ENCODE measurements at regions not wholly inside any gene's neighbourhood (a gene's known extent, or its start where the extent isn't known, plus 50 kb on each side); places are given as distances from the start of the nearest gene placed in this dataset.
"Not testable (repeated sequence)": the region's sequence is repeated elsewhere in the genome, so short reads cannot be mapped to it uniquely, and the experiment has no call there.

DNA sequence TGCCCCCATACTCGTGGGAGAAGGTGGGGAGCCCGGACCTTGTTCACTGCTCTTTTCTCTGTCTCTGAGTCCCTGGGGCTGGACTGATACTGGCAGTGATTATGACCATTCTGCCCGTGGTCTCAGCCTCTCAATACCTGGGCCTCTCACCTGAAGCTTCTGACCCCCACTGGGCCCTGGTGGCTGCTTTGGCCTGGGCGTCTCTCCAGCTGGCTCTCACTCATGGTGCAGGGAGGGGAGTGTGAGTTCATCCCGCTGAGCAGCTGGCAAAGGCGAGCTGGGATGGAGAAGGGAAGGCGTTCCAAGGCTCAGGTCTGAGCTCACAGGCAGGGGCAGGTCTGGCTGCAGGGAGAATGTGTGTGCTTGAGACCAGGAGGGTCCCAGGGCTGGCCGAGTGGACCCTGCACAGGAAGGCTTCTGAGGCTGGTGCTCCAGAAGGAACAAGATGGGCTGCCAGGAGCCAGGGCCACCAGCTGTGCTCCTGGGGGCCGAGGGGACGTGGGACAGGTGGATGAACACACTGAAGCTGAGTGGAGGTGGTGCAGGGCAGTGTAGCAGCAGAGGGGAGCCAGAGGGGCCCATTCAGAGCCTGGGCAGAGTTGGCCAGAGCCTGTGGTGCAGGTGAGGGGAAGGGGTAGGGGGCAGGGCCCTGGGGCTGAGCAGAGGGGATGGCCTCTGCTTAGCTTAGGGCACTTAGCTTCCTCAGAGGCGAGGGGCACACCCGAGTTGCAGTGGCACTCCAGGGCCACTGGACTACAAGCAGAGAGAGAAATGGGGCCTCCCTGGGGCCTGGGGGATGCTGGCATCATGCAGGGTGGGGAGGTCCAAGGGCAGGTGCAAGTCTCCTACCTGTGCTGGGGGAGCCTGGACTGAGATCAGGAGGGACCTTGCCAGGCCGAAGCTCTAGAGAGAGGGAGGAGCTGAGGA is 122.5 kb downstream of the TMEM121 start:
- H3K4me3 ChIP-seq; H3K9me3 ChIP-seq; H3K4me1 ChIP-seq; H3K4me2 ChIP-seq; ATAC-seq; CTCF ChIA-PET; POLR2A ChIA-PET; DNase-seq (ENCODE audit: low read depth in 1 of 2, low spot score in 1 of 2); H3K27ac ChIP-seq; FAIRE-seq: not testable (repeated sequence)
- 19% methylated on average over 9 of the region's 13 CpGs for WGBS (ENCODE audit: missing lambda C conversion rate)

DNA sequence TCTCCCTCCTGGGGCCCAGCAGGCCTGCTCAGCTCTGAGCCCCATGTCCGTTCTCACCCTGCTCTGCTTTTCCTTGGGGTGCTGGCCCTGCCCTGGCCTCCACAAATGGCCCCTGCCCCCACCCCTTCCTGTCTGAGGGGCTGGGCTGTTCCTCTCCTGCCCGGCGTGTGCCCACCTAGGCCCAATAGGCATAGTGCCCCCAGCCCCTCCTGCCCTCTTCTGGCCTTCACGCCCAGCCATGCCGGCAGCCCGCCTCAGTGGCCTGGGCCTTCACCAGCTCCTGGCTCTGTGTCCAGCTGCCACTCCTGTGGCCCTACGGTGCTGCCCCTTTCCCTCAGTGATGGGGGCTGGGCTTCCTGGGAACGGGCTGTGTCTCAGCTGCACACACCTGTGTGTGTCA is 125.9 kb downstream of the TMEM121 start:
- H3K27ac ChIP-seq; CTCF ChIA-PET; H3K4me3 ChIP-seq; H3K9me3 ChIP-seq; FAIRE-seq; H3K4me1 ChIP-seq; H3K4me2 ChIP-seq; ATAC-seq; POLR2A ChIA-PET; DNase-seq (ENCODE audit: low read depth in 1 of 2, low spot score in 1 of 2): not testable (repeated sequence)
- no CpG with 5 or more reads among the region's 8 CpGs for WGBS (ENCODE audit: missing lambda C conversion rate)

- POLR2A ChIA-PET = not testable (repeated sequence)
Measured at GRCh38 chr14:105653921-105654320, 127.5 kb downstream of the TMEM121 start.

DNA sequence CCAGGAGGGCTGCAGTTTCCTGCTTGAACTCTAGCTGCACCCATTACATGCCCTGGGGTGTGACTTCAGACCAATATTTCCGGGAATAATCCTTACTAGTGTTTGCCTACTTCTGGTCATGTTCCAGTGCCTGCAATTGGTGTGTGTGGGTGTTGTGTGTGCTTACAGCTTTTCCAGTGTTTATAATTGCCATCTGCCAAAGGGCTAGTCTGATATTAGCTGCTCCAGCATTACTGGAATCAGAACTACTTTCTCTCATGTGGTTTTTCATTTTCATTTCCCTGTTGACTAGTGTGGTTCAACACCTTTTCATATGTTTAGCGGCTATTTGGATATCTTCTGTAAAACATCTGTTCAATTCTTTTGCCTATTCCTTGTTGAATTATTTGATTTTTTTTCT is 132.9 kb downstream of the TMEM121 start:
- H3K4me1 ChIP-seq; POLR2A ChIA-PET; ATAC-seq; FAIRE-seq; H3K4me2 ChIP-seq; H3K27ac ChIP-seq; H3K4me3 ChIP-seq; DNase-seq (ENCODE audit: low read depth in 1 of 2, low spot score in 1 of 2); CTCF ChIA-PET: not testable (repeated sequence)
- H3K9me3 ChIP-seq = peaks cover 13% of the 10 kb centered on the region; the same call in 2 of the 3 replicates
- WGBS (ENCODE audit: missing lambda C conversion rate) = 3% methylated on average over 2 of the region's 2 CpGs

More at GRCh38 chr14:105653921-105654320, 127.5 kb downstream of the TMEM121 start:
- FAIRE-seq; H3K27ac ChIP-seq; ATAC-seq; H3K9me3 ChIP-seq; CTCF ChIA-PET; H3K4me3 ChIP-seq; H3K4me2 ChIP-seq; H3K4me1 ChIP-seq; DNase-seq (ENCODE audit: low read depth in 1 of 2, low spot score in 1 of 2): not testable (repeated sequence)
- 58% methylated on average over 9 of the region's 9 CpGs for WGBS (ENCODE audit: missing lambda C conversion rate)

GRCh38 chr14:105659935-105660527 is 133.6 kb downstream of the TMEM121 start:
- Histone ChIP-seq H3K9me3 (peaks cover 13% of the 10 kb centered on the region; the same call in 2 of the 3 replicates), H3K27ac (no peak overlapping the region), H3K4me3 (no peak overlapping the region), H3K4me1 (no peaks in the 10 kb centered on the region), H3K4me2 (no peak overlapping the region)
- POLR2A ChIA-PET = no interaction called here
- 52% methylated on average over 9 of the region's 9 CpGs for WGBS (ENCODE audit: missing lambda C conversion rate)
- DNase-seq (ENCODE audit: low read depth in 1 of 2, low spot score in 1 of 2) = no peak
- TF ChIP-seq MYC (IDR thresholded peaks at IDR 0.05; ENCODE audit: borderline replicate concordance, low read length) = no peak
- no peak for TF ChIP-seq TP53 (CRISPR knock-in tag; IDR thresholded peaks at IDR 0.05)
- no peak for TF ChIP-seq JUNB (IDR thresholded peaks at IDR 0.05)
- TF ChIP-seq ZC3H11A (IDR thresholded peaks at IDR 0.05) = no peak
- no peak for TF ChIP-seq SREBF2 (IDR thresholded peaks at IDR 0.05)
- TF ChIP-seq, protein P1, sequence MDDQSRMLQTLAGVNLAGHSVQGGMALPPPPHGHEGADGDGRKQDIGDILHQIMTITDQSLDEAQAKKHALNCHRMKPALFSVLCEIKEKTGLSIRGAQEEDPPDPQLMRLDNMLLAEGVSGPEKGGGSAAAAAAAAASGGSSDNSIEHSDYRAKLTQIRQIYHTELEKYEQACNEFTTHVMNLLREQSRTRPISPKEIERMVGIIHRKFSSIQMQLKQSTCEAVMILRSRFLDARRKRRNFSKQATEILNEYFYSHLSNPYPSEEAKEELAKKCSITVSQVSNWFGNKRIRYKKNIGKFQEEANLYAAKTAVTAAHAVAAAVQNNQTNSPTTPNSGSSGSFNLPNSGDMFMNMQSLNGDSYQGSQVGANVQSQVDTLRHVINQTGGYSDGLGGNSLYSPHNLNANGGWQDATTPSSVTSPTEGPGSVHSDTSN (IDR thresholded peaks at IDR 0.05) = no peak
- no peak for TF ChIP-seq FOXS1 (CRISPR knock-in tag; IDR thresholded peaks at IDR 0.05)
- TF ChIP-seq EP300 (IDR thresholded peaks at IDR 0.05) = no peak
- no peak for TF ChIP-seq RCOR1 (IDR thresholded peaks at IDR 0.05; ENCODE audit: low read depth, low read length)
- TF ChIP-seq CBX8 (IDR thresholded peaks at IDR 0.05) = no peak
- no peak for TF ChIP-seq CBX2 (IDR thresholded peaks at IDR 0.05; ENCODE audit: borderline replicate concordance, low read depth)
- no peak for TF ChIP-seq HES2 (IDR thresholded peaks at IDR 0.05)
- TF ChIP-seq HOXB5 (CRISPR knock-in tag; IDR thresholded peaks at IDR 0.05) = no peak
- TF ChIP-seq JUN (IDR thresholded peaks at IDR 0.05) = no peak
- CTCF ChIA-PET = no interaction called here
- FAIRE-seq = no peak
- no peak for ATAC-seq
